IPS-18c (cell line): ENCODE measurements at regions not wholly inside any gene's neighbourhood (a gene's known extent, or its start where the extent isn't known, plus 50 kb on each side); places are given as distances from the start of the nearest gene placed in this dataset.

ENCODE experiments used
- H3K4me3 ChIP-seq: 2 replicates; pipeline ENCODE4 v1.7.0; 2013; ENCODE audit warnings: low read depth, mild to moderate bottlenecking, low read length, moderate library complexity; ENCODE audit not compliant: insufficient read depth
- H3K9me3 ChIP-seq: one replicate; pipeline ENCODE4 v1.6.1; 2013; ENCODE audit warnings: mild to moderate bottlenecking, low read length, moderate library complexity; ENCODE audit not compliant: control insufficient read depth, insufficient read depth

DNA sequence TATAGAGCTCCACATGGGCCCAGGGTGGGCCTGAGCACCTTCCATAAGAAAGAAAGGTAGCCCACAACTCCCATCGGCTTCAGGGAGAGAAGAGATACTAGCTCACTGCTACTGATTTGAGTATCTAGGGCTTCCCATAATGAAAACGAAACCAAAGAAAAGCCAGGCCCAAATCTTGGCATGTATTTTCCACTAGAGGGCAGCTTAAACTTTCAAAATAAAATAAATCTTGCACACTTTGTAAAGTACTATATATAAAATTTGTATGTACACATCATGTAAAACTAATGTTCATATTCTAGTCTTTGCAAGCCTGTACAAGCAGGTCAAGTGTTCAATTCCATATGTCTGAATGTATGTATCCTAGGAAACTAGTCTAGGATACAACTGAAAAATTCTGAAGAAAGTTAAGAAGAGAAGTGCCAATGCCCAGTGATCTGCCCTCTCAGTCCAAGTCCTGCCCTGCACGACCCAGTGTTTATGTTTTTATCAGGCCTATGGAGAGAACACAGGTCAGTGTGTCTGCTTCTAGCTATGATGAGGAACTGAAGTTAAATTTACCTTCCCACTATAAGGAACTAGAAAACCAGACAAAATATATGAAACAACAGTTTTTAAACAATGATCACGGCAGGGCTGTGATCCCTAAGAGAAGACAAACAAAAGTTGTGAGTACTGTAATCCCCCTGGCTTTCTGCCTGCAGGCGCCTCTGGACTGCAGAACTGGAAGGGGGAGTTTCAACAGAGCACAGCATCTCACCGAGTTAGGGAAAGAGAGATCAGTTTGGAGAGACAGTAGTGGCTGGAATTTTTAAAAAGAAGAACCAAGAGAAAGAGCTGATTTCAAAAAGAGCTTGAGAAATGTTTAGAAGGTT is 475.7 kb downstream of the UQCRFS1 start:
- H3K9me3 ChIP-seq: no peaks in the 10 kb centered on the region
- no peak overlapping the region for H3K4me3 ChIP-seq

DNA sequence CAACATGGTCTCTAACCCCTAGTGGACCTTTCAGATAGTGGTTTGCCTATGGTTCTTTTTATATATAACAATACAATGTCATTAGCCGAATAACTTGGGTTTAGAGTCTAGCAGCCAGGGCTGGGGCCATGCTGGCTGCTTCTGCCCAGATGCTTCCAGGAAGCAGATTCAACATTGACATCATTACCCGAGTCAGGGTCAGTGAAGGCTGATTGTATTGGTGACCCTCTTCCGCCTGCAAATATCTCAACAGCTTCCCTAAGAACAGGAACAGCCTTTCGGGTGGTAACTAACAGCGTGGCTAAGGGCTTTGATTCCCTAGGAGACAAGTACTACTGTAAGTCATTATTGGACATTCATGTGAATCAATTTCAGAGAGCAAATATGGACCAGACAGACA is 476.4 kb downstream of the UQCRFS1 start:
- no peak overlapping the region for H3K4me3 ChIP-seq
- H3K9me3 ChIP-seq: no peaks in the 10 kb centered on the region

DNA sequence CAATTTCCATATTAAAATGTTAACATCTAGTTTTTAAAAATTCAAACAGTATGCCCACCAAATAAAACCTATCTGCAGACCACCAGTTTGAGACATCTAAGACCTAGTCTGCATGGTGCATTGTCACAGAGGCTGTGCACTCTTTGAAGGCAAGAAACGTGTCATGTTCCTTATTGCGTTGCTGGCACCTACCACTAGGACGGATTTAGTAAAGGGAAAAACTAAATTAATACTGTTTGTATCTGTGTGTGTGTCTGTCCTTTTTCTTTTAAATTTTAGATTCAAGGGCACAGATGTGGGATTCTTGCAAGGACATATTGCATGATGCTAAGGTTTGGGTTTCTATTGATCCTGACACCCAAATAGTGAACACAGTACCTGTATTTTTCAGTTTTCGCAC is 481.4 kb downstream of the UQCRFS1 start:
- Histone ChIP-seq H3K4me3 (no peak overlapping the region), H3K9me3 (no peaks in the 10 kb centered on the region)

DNA sequence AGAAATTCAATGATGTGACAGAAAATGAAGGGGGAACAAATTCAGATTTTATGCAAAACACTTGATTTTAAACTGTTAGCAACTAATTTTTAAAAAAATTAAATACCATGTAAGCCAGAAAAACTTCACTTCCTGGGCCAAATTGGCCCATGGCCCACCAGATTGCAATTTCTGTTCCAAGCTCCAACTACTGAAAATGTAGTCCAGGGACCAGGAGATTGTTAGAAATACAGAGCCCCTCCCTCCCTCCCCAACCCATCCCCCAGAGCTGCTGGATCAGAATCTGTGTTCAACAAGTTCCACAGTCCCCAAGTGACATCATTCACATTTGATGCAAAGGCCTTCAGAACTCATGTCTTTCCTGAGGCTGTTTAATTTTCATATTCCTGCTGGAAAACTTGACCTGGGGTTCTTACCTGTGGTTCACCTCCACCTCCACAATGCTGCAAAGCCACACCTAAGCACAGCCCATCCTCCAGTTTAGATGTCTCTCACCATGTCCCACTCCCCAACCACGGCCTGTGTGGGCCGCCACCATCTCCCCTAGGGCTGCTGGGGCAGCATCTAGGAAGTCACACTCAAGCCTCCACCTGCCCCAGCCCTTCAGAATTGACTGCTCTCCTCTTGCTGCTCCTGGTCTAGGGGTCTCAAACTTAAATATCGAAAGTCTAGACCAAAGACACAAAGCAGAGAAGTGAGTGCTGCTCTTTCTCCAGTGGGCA is 482.0 kb downstream of the UQCRFS1 start:
- H3K4me3 ChIP-seq: no peak overlapping the region
- no peaks in the 10 kb centered on the region for H3K9me3 ChIP-seq

DNA sequence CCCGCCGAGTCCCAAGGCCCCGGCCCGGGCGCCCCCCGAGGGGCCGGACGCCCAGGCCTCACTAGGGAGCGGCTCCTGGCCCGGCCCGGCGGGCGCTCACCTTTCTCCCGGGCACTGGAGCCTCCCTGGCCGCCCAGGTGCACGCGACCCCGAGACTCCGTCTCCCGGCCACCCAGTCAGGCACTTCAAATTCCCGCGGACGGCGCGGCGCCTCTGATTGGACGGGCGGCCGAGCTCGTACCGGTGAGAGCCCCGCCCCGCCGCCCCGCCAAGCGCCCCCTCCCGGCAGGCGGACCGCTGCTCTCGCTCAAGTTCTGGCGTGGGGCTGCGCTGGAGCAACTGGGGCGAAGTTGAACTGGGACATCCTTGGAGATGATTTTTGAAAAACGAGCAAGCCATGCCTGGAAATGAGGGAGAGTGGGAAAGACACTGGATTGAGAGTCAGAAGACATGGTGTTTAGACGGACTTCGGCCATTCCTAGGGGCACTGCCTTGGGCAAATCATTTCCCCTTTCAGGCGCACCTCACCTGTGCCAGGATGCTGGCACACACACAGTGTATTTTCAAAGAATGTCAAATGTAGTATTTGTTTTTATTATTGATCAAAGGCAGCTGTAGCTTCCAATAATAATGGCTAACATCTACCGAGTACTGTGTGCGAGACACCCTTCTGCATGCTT is 485.3 kb downstream of the UQCRFS1 start:
- H3K4me3 ChIP-seq: peak overlapping the region; percentile 70; the same call in 1 of the 2 replicates
- H3K9me3 ChIP-seq: no peaks in the 10 kb centered on the region

DNA sequence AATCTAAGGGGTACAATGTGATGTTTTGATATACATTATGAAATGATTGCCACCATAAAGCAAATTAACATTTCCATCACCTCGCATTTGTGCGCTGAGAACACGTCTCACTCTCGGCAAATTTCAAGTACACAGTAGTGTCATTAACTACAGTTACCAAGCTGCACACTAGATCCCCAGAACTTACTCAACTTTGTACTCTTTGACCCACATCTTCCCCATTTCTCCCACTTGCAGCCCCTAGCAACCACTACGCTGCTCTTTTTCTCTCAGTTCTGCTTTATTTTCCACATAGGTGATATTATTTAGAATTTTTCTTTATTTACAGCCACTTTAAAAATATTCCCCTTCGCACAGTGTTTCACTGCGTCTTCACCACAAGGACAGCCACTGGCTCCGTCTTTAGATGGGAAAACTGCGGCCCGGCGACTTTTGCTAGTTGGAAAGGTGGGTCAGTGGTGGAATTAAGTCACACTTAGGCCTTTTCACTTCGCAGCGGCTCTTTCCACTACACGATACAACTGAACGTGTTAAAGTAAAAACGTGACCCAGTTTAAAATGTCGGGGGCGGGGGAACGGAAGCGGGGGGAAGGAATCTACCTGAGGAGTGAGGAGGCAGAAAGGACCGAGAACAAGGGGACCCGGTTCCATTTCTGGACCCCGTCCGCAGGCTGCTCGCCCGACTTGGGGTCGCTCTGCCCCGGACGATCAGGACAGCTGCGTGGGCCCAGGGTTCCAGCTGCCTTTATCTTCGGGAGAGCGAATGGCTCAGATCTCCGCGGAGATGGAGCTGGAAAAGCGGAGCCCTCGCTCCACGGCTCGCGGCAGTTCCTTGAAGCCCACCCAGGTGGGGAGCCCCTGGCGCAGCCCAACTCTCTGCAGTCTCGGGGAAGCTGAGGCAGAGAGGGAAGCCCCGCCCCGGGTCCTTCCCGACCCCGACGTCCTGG is 486.1 kb downstream of the UQCRFS1 start:
- no peaks in the 10 kb centered on the region for H3K9me3 ChIP-seq
- H3K4me3 ChIP-seq: peak overlapping the region; percentile 70

DNA sequence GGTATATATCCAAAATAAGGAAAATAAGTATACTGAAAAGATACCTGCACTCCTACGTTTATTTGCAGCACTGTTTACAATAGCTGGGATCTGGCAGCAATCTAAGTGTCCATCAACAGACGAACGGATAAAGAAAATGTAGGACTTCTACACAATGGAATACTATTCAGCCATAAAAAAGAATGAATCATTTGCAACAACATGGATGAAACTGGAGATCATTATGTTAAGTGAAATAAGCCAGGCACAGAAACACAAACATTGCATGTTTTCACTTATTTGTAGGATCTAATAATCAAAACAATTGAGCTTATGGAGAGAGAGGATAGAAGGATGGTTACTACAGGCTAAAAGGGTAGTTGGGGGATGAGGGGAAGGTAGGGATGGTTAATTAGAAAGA is 494.0 kb downstream of the UQCRFS1 start:
- H3K4me3 ChIP-seq: no peak overlapping the region
- H3K9me3 ChIP-seq: no peaks in the 10 kb centered on the region

DNA sequence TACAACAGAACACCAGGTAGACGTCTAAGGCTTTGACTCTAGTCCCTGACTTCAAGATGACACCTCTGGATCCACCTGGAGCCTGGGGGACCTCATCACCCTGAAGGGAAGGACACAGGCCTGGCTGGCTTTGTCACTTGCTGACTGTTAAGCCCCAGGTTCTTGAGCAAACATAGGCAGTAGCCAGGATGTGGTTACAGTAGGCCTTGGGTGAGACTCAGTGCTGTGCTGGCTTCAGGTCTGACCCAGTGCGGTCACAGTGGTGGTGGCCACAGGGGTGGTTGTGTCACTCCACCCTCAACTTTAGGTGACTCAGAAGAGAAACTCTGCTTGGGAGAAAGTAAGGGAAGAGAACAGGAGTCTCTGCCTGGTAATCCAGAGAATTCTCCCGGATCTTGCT is 497.8 kb downstream of the UQCRFS1 start:
- no peaks in the 10 kb centered on the region for H3K9me3 ChIP-seq
- H3K4me3 ChIP-seq: no peak overlapping the region

DNA sequence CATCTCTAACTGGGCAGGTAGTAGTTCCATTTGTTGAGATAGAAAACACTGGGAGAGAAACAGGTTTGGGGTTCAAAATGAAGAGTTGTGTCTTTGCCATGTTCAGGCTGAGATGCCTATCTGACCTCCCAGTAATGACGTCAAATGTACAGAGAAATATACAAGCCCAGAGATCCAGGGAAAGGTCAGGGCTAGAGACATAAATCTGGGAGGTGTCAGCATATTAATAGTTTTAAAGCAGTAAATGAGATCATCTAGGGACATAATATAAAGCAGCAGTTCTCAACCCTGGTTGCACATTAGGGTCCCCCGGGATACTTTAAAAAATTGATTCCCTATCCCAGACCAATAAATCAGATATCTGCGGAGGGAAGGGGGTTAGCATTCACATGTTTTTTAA is 501.5 kb downstream of the UQCRFS1 start:
- no peaks in the 10 kb centered on the region for H3K9me3 ChIP-seq
- no peak overlapping the region for H3K4me3 ChIP-seq

DNA sequence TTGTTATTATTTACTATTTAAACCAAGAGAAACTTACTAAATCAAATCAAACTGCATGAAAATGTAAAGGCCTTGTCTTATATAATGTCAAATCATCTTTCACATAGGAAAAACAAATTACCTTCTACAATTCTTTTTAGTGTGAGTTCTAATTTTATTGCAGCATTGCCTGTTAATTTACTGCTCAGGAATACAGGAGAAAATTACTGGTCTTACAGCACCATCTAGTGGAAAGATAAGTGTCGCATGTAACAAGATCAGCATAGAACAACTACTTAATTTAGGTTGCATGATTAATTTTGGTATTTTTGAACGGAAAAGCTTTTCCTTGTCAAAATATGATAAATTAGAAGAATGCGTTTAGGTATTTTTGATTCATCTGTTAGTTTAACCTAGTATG is 502.7 kb downstream of the UQCRFS1 start:
- H3K4me3 ChIP-seq: no peak overlapping the region
- H3K9me3 ChIP-seq: no peaks in the 10 kb centered on the region

DNA sequence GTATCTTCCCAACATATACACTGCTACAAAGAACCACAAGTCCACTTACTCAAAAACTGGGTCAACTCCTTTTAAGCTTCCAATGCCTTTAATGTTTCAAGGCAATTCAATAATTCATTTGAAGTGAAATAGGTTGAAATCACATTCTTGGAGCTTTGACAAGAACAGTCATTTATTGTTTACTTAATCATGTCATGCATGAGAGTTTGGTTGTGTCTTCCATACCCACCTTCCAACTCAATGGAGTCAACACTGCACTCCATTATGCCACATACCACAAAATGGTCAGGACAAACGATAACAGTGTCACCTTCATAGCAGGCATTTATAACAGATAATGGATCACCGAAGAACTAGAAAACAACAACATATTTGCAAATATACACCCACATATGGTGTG is 506.3 kb downstream of the UQCRFS1 start:
- no peaks in the 10 kb centered on the region for H3K9me3 ChIP-seq
- H3K4me3 ChIP-seq: no peak overlapping the region

DNA sequence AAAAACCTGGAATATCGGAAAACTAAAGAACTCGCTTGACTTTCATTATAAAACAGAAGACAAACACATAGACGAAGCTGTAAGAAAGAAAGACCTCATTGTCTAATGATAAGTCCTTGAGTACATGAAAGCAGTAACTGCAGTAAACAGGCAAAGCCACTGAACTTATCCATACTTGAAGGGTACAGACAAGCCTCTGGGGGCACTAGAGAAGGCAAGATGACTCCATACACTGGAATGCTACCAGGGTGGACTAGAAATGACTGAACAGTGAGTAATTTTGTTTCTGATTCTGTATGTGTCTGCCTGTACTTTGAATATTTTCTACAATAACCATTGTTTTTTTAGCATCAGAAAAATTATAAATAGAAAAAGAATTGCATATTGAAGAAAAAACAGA is 507.9 kb downstream of the UQCRFS1 start:
- no peaks in the 10 kb centered on the region for H3K9me3 ChIP-seq
- no peak overlapping the region for H3K4me3 ChIP-seq

DNA sequence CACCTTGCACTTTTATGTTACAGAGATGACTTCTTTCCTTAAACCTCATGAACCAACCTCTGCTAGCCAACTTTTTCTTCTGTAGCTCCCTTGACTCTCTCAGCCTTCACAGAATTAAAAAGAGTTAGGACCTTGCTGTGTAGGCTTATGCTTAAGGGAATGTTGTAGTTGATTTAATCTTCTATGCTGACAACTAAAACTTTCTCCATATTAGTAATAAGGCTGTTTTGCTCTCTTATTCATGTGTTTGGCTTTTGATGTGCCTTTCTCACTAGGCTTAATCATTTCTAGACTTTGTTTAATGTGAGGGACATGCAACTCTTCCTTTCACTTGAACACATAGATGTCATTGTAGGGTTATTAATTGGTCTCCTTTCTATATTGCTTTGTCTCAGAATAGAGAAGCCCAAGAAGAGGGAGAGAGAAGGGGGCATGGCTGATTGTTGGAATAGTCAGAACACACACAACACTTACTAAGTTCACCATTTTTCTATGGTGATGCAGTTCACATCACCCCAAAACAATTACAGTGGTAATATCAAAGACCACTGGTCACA is 509.5 kb downstream of the UQCRFS1 start:
- Histone ChIP-seq H3K4me3 (no peak overlapping the region), H3K9me3 (no peaks in the 10 kb centered on the region)

DNA sequence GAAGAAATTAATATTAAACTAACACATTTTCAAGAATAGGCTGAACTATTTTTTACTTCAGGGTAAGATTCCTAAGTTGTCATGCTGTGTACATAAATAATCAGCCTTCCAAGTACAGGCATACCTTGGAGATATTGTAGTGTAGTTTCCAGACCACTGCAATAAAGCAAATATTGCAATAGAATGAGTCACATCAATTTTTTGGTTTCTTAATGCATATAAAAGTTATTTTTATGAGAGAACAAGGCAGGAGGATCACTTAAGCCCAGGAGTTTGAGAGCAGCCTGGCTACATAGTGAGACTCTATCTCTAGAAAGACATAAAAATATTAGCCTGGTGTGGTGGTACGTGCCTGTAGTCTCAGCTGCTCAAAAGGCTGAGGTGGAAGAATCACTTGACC is 511.5 kb downstream of the UQCRFS1 start:
- H3K9me3 ChIP-seq: no peaks in the 10 kb centered on the region
- no peak overlapping the region for H3K4me3 ChIP-seq

DNA sequence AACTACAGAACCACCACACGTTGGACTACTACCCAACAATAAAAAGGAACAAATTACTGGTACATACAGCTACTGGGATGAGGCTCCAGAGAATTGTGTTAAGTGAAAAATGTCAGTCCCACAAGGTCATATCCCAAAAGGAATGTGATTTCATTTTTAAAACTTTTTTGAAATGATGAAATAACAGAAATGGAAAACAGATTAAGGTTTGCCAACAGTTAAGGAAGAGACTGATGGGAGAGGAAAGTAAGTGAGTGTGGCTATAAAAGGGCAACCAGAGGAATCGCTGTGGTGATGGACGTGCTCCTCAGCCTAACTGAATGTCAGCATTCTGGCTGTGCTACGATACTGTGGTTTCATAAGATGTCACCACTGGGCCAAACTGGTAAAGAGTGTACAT is 512.8 kb downstream of the UQCRFS1 start:
- no peak overlapping the region for H3K4me3 ChIP-seq
- no peaks in the 10 kb centered on the region for H3K9me3 ChIP-seq

DNA sequence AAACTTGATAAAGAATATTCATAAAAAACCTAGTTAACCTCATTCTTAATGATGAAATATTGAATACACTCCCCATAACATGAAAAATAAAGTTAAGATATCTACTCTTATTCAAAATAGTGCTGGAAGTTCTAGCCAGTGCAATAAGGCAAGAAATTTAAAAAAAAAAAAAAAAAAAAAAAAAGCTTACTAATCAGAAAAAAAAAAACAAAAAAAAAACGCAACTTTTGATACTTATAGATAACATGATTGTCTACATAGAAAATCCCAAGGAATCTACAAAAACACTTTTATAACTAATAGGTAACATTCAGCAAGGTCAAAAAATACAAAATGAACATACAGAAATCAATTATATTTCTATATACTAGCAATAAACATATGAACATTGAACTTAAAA is 515.6 kb downstream of the UQCRFS1 start:
- Histone ChIP-seq H3K9me3 (no peaks in the 10 kb centered on the region), H3K4me3 (no peak overlapping the region)

DNA sequence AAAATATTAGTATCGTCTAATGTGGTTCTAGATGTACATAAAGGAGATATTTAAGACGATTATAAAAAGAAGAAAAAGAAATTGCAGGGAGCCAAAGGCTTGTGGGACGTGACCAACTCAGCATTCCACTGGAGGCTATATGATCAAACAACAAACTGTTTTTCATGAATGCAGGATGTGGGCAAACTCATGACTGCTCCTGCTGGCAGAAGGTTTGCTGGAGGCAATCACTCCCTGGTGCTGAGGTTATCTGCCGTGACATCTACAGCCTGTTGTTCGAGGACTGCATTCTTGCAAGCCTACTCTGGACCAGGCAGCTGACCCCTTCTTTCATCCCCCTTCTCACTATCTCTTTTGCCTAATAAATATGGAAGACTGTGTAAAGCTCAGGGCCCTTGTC is 518.1 kb downstream of the UQCRFS1 start:
- H3K9me3 ChIP-seq: no peaks in the 10 kb centered on the region
- H3K4me3 ChIP-seq: no peak overlapping the region
